Thyroid gland (tissue), 4 donors: ENCODE measurements at regions not wholly inside any gene's neighbourhood (a gene's known extent, or its start where the extent isn't known, plus 50 kb on each side); places are given as distances from the start of the nearest gene placed in this dataset.

Source experiments
- CTCF ChIP-seq, 6 experiments: fragments of 200-600 bp in 3 of 6; fragments of 450-650 bp in 3 of 6; sonication (generic) in 3 of 6; IDR thresholded peaks; one replicate each; pipeline ENCODE4 v1.5.1; 2016 to 2019; ENCODE audit warnings: antibody characterized with exemption in 6 of 6, mild to moderate bottlenecking in 2 of 6, inconsistent platforms in 1 of 6, moderate library complexity in 1 of 6
- POLR2A ChIP-seq, 2 donors: fragments of 450-650 bp; IDR thresholded peaks; one replicate each; pipeline ENCODE4 v1.6.1; 2017; ENCODE audit warnings: antibody characterized with exemption in 2 of 2, mild to moderate bottlenecking in 2 of 2, moderate library complexity in 1 of 2

GRCh38 chr10:35276889-35277288, 59.4 kb upstream of the CCNY start:
- TF ChIP-seq POLR2A (IDR thresholded peaks at IDR 0.05) (no peak), CTCF (IDR thresholded peaks at IDR 0.05) (no peak)
